HuH-7 (cell line): ENCODE measurements at regions not wholly inside any gene's neighbourhood (a gene's known extent, or its start where the extent isn't known, plus 50 kb on each side); places are given as distances from the start of the nearest gene placed in this dataset.

Experiments
- DNase-seq: peaks from one replicate; pipeline ENCODE4 v3.0.0; 2011; ENCODE audit warnings: low spot score

- DNase-seq, result no peak
Measured at GRCh38 chr3:182692695-182693094, 100.6 kb upstream of the ATP11B start.

- DNase-seq, result no peak
Measured at GRCh38 chr3:182693723-182694122, 99.6 kb upstream of the ATP11B start.

- DNase-seq, result no peak
Measured at GRCh38 chr3:182696916-182697315, 96.4 kb upstream of the ATP11B start.

GRCh38 chr3:182697345-182697919 lies 95.9 kb upstream of the ATP11B start:
- DNase-seq, result no peak

DNA sequence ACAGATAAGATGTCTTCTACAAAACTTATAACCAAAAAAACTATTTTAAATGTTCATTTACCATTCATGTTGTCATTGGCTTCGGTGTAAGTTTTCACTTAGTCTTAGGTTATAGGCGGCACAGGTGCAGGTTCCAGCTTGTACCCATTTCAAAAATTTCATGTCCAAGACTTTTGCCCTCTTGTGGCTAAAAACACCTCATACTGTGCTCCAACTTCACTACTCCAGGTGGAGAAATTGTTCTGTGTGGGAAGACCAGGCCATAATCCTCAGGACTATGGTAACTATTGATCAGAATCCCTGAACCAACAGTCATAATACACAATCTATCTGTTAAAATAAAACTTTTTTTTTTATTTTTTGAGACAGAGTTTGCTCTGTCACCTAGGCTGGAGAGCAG lies 95.2 kb upstream of the ATP11B start:
- DNase-seq, result no peak

DNA sequence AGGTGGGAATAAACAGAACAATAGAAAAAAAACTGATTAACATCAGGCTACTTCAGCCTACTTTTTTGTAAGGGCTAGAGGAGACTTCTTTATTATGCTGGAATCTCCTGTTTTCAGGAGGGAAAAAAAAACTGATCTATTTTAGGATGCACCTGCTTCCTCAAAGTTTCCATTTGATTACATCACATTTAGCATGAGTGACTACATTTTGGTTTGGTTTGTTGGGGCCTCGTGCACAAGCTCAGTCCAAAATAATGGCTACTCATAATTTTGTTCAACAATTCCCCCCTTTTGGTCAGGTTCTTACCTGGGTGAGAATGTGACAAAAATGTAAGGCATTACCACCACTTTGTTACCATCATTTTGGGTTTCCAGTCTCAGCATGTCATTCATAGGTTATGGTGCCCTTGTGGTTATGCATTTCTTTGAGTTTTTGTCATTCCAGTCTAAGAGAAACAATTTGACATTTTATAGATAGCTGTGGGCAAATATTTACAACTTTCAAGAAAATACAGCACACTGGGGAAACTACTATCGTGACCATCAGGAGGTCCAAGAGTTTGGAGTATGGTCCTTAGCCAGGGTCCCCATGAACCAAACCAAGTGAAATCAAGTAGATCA lies 93.6 kb upstream of the ATP11B start:
- DNase-seq, result no peak

DNA sequence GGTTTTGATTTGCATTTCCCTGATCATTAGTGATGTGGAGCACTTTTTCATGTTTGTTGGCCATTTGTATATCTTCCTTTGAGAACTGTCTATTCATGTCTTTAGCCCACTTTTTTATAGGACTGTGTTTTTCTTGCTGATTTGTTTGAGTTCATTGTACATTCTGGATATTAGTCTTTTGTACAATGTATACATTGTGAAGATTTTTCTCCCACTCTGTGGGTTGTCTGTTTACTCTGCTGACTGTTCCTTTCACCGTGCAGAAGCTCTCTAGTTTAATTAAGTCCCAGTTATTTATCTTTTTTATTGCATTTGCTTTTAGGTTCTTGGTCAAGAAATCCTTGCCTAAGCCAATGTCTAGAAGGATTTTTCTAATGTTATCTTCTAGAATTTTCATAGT lies 91.1 kb upstream of the ATP11B start:
- no peak for DNase-seq

GRCh38 chr3:182703233-182703632 lies 90.1 kb upstream of the ATP11B start:
- no peak for DNase-seq

DNA sequence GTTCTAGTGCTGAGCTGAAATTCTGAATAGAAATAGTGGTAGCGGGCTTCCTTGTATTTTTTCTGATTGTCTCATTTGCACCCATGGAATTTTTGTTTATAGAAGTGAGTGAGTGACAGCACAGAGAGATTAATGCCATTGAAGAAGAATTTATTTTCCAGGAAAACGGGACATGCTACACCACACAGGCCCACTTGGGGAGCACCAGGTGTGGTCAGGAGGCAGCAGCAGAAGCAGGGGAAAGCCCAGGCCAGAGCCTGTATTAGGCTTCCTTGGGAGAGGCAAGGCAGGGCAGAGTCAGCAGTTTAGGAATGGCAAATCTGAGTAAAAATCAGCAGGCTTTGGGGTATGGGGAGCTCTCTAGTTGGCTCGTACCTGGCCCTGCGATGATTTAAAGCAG lies 88.4 kb upstream of the ATP11B start:
- DNase-seq, result no peak

- no peak for DNase-seq
Measured at GRCh38 chr3:182708810-182709209, 84.5 kb upstream of the ATP11B start.

DNA sequence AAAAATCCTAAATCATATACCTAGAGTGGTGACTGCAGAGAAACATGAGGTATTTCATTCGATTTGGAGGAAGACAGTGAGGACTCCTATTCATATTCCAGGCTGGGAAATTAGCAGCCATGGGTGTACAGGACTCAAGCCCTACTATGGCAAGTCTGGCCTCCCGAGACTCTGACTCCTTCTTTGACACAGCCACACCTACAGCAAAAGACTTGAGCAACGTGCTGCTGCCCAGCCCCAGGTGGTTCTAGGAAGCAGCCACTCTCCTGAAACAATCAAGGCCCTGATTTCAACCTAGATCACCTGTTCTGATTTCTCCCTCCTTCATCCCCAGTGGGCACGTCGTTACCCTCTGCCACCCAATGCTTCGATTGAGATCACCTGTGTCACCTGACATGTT lies 84.0 kb upstream of the ATP11B start:
- DNase-seq, result no peak

GRCh38 chr3:182710557-182711157 lies 82.6 kb upstream of the ATP11B start:
- DNase-seq, result peak; percentile 22

- DNase-seq, result no peak
Measured at GRCh38 chr3:182711261-182711683, 82.0 kb upstream of the ATP11B start.

DNA sequence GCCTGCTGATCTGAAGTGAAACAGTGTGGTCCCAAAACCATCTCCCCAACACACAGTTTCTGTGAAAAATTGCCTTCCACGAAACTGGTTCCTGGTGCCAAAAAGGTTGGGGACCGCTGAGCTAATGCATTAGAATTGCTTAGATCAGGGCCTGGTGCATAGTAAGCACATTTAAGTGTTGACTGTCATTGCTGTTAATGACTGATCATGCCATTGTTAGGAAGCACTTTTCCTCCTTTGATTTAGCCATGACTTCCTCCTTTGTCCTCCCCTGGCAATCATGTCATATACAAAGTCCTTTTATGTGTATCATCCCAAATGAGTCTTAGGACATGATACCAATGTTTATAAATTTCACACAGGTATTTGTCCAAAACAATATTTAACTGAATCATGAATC lies 81.5 kb upstream of the ATP11B start:
- DNase-seq, result no peak

GRCh38 chr3:182713111-182713510 lies 80.2 kb upstream of the ATP11B start:
- no peak for DNase-seq

GRCh38 chr3:182713743-182714517 lies 79.4 kb upstream of the ATP11B start:
- peak; percentile 40 for DNase-seq

DNA sequence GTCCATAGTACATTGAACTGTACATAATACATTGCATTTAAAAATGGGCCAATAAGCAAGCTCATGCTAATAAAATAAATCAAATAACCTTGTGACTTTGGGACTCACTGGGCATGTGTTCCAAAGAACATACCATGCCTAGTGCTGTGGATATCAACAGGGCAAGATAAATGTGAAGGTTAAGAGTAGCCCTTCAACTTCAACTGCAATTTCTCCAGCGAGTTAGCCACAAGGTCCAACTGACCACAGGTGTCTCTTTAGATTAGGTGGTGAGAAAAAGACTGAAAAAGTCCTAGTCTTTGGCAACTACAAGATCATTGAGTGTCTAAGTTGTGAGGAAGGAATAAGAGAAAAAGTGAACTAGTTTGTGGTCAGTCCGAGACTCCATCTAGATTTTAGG lies 78.3 kb upstream of the ATP11B start:
- no peak for DNase-seq

DNA sequence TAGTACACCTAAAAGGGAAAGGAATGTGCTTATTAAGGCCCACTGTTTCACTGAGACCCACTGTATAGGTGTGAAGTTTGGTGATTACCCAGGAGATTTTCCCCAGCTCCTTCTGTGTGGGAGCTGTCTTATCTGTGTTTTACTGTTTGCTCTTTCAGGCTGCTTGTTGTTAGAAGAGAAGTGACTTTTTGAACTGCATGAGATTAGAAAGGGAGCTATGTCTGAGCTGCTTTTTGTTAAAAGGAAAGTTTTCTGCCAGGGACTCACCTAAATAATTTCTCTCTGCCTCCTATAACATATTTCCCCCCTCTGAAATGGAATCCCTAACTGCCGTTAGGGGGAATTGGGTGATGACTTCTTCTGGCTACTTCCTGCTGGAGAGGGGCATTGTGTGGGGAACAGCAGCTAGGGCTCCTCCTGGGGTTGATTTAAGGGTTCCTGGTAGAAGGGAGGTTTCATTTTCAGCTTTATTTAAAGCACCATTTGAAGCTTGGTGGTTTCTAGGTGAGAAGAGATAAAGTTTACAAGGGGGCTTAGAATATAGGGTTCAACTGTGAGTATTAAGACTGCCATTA lies 77.1 kb upstream of the ATP11B start:
- no peak for DNase-seq

DNA sequence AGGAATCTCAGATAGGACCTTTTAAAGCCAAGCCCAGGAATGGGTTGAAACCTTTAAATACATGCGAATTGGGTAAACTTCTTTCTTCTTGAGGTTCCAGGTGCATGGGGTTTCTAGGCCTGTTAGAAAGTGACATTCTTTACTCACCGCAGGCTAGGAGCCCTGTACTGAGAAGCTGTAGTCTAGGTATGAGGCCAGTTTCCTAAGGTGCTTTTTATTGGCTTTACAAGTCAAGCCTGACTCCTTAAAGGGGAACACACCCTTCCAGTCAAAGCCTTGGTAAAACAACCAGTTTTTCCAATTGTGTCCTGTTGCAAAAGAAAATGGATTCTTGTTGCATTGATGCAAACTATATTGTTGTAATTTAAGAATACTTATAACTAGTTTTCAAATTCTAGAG lies 76.1 kb upstream of the ATP11B start:
- no peak for DNase-seq

DNA sequence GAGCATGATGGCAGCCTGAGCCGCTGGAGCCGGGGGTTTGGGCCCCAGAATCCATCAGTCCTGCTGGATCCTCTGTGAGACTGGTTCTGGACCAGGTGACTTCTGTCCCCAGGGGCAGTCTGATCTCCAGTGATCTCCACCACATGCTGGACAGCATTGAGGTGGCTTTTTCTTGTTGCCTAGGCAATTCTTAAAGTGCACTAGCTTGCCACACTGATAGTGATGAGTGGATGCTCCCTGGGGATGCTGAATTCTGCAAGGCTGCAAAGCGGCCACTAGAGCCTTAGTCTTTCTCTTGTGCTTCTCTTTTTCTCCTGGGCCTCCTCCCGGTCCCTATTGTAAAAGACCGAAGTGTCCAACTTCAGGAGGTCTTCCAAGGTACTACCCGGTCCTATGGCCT lies 70.4 kb upstream of the ATP11B start:
- no peak for DNase-seq

DNA sequence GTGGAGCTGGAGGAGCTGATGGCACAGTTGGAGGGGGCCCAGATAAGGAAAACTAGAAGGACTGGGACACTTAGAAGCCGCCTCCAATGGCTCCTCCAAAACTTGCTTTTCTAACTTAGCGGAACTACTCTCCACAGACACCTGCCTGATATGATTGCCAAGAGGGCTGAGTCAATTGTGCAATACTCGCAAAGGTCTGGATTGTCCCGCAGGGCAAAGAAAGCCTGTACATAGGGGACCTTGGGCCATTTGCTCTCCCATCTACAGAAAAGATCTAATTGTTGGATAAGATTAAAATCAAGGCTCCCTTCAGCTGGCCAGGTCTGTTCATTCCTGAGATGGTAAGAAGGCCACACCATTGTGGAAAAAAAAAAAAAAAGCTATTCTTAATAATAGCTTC lies 69.7 kb upstream of the ATP11B start:
- peak; percentile 23 for DNase-seq

GRCh38 chr3:182725372-182726251 lies 67.7 kb upstream of the ATP11B start:
- DNase-seq, result peak; percentile 31
